ENCODE measurements at regions not wholly inside any gene's neighbourhood (a gene's known extent, or its start where the extent isn't known, plus 50 kb on each side); places are given as distances from the start of the nearest gene placed in this dataset.
"Not testable (repeated sequence)": the region's sequence is repeated elsewhere in the genome, so short reads cannot be mapped to it uniquely, and the experiment has no call there.

- TF ChIP-seq CTCF (IDR thresholded peaks at IDR 0.05; ENCODE audit: low read depth, low read length) = no peak
- H3K4me3 ChIP-seq (ENCODE audit: low read depth, low read length) = no peak overlapping the region
Measured at GRCh38 chr13:22883956-22884355, 296.8 kb upstream of the SGCG start.

- not testable (repeated sequence) for H3K4me3 ChIP-seq (ENCODE audit: low read depth, low read length)
Measured at GRCh38 chr13:22886061-22886460, 294.7 kb upstream of the SGCG start.

- H3K4me3 ChIP-seq (ENCODE audit: low read depth, low read length) = not testable (repeated sequence)
Measured at GRCh38 chr13:22889376-22889775, 291.4 kb upstream of the SGCG start.

GRCh38 chr13:22893204-22893603, 287.6 kb upstream of the SGCG start:
- no peak overlapping the region for H3K4me3 ChIP-seq (ENCODE audit: low read depth, low read length)
- no peak for TF ChIP-seq CTCF (IDR thresholded peaks at IDR 0.05; ENCODE audit: low read depth, low read length)

GRCh38 chr13:22893777-22894176, 287.0 kb upstream of the SGCG start:
- no peak overlapping the region for H3K4me3 ChIP-seq (ENCODE audit: low read depth, low read length)
- TF ChIP-seq CTCF (IDR thresholded peaks at IDR 0.05; ENCODE audit: low read depth, low read length) = no peak

GRCh38 chr13:22897571-22898314, 283.0 kb upstream of the SGCG start:
- no peak overlapping the region for H3K4me3 ChIP-seq (ENCODE audit: low read depth, low read length)
- no peak for TF ChIP-seq CTCF (IDR thresholded peaks at IDR 0.05; ENCODE audit: low read depth, low read length)

- not testable (repeated sequence) for H3K4me3 ChIP-seq (ENCODE audit: low read depth, low read length)
Measured at GRCh38 chr13:22900416-22900951, 280.3 kb upstream of the SGCG start.

- H3K4me3 ChIP-seq (ENCODE audit: low read depth, low read length) = no peak overlapping the region
- TF ChIP-seq CTCF (IDR thresholded peaks at IDR 0.05; ENCODE audit: low read depth, low read length) = no peak
Measured at GRCh38 chr13:22903301-22903700, 277.5 kb upstream of the SGCG start.

- H3K4me3 ChIP-seq (ENCODE audit: low read depth, low read length) = no peak overlapping the region
- TF ChIP-seq CTCF (IDR thresholded peaks at IDR 0.05; ENCODE audit: low read depth, low read length) = no peak
Measured at GRCh38 chr13:22903925-22904324, 276.9 kb upstream of the SGCG start.

Data from WI38 (cell line).